ENCODE measurements at regions not wholly inside any gene's neighbourhood (a gene's known extent, or its start where the extent isn't known, plus 50 kb on each side); places are given as distances from the start of the nearest gene placed in this dataset.

GRCh38 chr21:38921511-38922251 lies 116.0 kb downstream of the ETS2 start:
- TF ChIP-seq GATA3 (IDR thresholded peaks at IDR 0.05; ENCODE audit: low read depth, low read length) (no peak), GATA2 (IDR thresholded peaks at IDR 0.05; ENCODE audit: low read depth, low read length) (no peak)

Data from SH-SY5Y (cell line).